ENCODE measurements at regions not wholly inside any gene's neighbourhood (a gene's known extent, or its start where the extent isn't known, plus 50 kb on each side); places are given as distances from the start of the nearest gene placed in this dataset.

DNA sequence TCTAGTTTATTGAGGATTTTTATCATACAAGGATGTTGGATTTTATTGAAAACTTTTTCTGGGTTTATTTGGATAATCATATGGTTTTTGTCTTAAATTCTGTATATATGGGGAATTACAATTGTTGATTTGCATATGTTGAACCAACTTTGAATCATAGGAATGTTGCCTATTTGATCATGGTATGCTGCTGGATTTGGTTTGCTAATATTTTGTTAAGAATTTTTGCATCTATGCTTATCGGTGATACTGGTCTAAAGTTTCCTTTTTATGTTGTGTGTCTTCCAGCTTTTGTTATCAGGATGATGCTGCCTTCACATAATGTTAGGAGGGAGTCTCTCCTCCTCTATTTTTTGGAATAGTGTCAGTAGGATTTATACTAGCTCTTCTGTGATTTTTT lies 745.0 kb downstream of the PRELID2 start:
- POLR2A ChIA-PET (ENCODE audit: low non-redundant PET) = no interaction called here
- TF ChIP-seq, protein P1, sequence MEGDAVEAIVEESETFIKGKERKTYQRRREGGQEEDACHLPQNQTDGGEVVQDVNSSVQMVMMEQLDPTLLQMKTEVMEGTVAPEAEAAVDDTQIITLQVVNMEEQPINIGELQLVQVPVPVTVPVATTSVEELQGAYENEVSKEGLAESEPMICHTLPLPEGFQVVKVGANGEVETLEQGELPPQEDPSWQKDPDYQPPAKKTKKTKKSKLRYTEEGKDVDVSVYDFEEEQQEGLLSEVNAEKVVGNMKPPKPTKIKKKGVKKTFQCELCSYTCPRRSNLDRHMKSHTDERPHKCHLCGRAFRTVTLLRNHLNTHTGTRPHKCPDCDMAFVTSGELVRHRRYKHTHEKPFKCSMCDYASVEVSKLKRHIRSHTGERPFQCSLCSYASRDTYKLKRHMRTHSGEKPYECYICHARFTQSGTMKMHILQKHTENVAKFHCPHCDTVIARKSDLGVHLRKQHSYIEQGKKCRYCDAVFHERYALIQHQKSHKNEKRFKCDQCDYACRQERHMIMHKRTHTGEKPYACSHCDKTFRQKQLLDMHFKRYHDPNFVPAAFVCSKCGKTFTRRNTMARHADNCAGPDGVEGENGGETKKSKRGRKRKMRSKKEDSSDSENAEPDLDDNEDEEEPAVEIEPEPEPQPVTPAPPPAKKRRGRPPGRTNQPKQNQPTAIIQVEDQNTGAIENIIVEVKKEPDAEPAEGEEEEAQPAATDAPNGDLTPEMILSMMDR (conservative IDR thresholded peaks at IDR 0.05; ENCODE audit: low read depth, low read length) = no peak
- no peak for TF ChIP-seq EZH2 (IDR thresholded peaks at IDR 0.05; ENCODE audit: borderline replicate concordance, low read depth, low read length, poor library complexity, severe bottlenecking)
- no peaks in the 10 kb centered on the region for H3K27me3 ChIP-seq (replicated peaks; ENCODE audit: insufficient read depth, low read depth, low read length, poor library complexity)
- H3K4me3 ChIP-seq (ENCODE audit: low read depth, low read length, poor library complexity, severe bottlenecking) = no peak overlapping the region
- no peaks in the 10 kb centered on the region for H3K9me3 ChIP-seq (ENCODE audit: low read depth, low read length, poor library complexity, severe bottlenecking)
- no peak overlapping the region for H3K27ac ChIP-seq (ENCODE audit: low read depth, low read length, poor library complexity, severe bottlenecking)
- no peak for DNase-seq (ENCODE audit: low spot score)
- BruUV-seq (replicated peaks) = no TSS peak
- no peaks in the 10 kb centered on the region for H3K36me3 ChIP-seq (ENCODE audit: insufficient read depth, low read length, poor library complexity, severe bottlenecking)
- CTCF ChIA-PET = no interaction called here
- intact Hi-C loops (cut with micrococcal nuclease; ENCODE audit: unreplicated experiment) = no loop called here
- H3K4me1 ChIP-seq (ENCODE audit: insufficient read depth, low read length, poor library complexity, severe bottlenecking) = no peaks in the 10 kb centered on the region

GRCh38 chr5:145084834-145085233 lies 750.3 kb downstream of the PRELID2 start:
- ChIA-PET POLR2A (ENCODE audit: low non-redundant PET) (no interaction called here), CTCF (no interaction called here)
- Histone ChIP-seq H3K4me3 (ENCODE audit: low read depth, low read length, poor library complexity, severe bottlenecking) (no peak overlapping the region), H3K36me3 (ENCODE audit: insufficient read depth, low read length, poor library complexity, severe bottlenecking) (no peaks in the 10 kb centered on the region), H3K4me1 (ENCODE audit: insufficient read depth, low read length, poor library complexity, severe bottlenecking) (no peaks in the 10 kb centered on the region), H3K9me3 (ENCODE audit: low read depth, low read length, poor library complexity, severe bottlenecking) (no peaks in the 10 kb centered on the region), H3K27me3 (replicated peaks; ENCODE audit: insufficient read depth, low read depth, low read length, poor library complexity) (peaks cover 7% of the 10 kb centered on the region), H3K27ac (ENCODE audit: low read depth, low read length, poor library complexity, severe bottlenecking) (no peak overlapping the region)
- no peak for TF ChIP-seq EZH2 (IDR thresholded peaks at IDR 0.05; ENCODE audit: borderline replicate concordance, low read depth, low read length, poor library complexity, severe bottlenecking)
- TF ChIP-seq, protein P1 (conservative IDR thresholded peaks at IDR 0.05; ENCODE audit: low read depth, low read length) = no peak
- intact Hi-C loops (cut with micrococcal nuclease; ENCODE audit: unreplicated experiment) = no loop called here
- DNase-seq (ENCODE audit: low spot score) = no peak
- no TSS peak for BruUV-seq (replicated peaks)

DNA sequence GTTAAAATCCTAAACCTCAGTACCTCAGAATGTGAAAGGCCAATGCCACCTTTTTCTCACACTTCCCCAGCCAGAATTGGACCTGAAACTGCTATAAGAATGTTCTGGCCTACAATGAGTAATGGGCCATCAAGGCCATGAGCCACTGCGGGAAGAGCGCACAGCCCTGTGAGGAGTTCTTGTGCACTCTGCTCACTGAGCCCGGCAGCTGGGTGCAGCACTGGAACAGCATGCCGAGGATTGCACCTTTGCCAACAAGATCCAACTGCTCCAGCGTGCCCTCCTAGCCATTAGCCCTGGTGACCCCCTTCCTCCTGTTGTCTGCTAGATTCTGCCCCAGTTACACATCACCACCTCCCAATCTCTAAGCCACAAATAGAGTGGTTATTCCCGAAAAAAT lies 758.1 kb downstream of the PRELID2 start:
- no peaks in the 10 kb centered on the region for H3K36me3 ChIP-seq (ENCODE audit: insufficient read depth, low read length, poor library complexity, severe bottlenecking)
- no TSS peak for BruUV-seq (replicated peaks)
- no peaks in the 10 kb centered on the region for H3K27me3 ChIP-seq (replicated peaks; ENCODE audit: insufficient read depth, low read depth, low read length, poor library complexity)
- no peaks in the 10 kb centered on the region for H3K9me3 ChIP-seq (ENCODE audit: low read depth, low read length, poor library complexity, severe bottlenecking)
- ChIA-PET POLR2A (ENCODE audit: low non-redundant PET) (no interaction called here), CTCF (no interaction called here)
- no peak for DNase-seq (ENCODE audit: low spot score)
- no peak overlapping the region for H3K4me3 ChIP-seq (ENCODE audit: low read depth, low read length, poor library complexity, severe bottlenecking)
- no peaks in the 10 kb centered on the region for H3K4me1 ChIP-seq (ENCODE audit: insufficient read depth, low read length, poor library complexity, severe bottlenecking)
- TF ChIP-seq EZH2 (IDR thresholded peaks at IDR 0.05; ENCODE audit: borderline replicate concordance, low read depth, low read length, poor library complexity, severe bottlenecking) = no peak
- TF ChIP-seq, protein P1 (conservative IDR thresholded peaks at IDR 0.05; ENCODE audit: low read depth, low read length) = no peak
- no peak overlapping the region for H3K27ac ChIP-seq (ENCODE audit: low read depth, low read length, poor library complexity, severe bottlenecking)
- intact Hi-C loops (cut with micrococcal nuclease; ENCODE audit: unreplicated experiment) = no loop called here

All from A673 (cell line).